ENCODE measurements at regions not wholly inside any gene's neighbourhood (a gene's known extent, or its start where the extent isn't known, plus 50 kb on each side); places are given as distances from the start of the nearest gene placed in this dataset.

DNA sequence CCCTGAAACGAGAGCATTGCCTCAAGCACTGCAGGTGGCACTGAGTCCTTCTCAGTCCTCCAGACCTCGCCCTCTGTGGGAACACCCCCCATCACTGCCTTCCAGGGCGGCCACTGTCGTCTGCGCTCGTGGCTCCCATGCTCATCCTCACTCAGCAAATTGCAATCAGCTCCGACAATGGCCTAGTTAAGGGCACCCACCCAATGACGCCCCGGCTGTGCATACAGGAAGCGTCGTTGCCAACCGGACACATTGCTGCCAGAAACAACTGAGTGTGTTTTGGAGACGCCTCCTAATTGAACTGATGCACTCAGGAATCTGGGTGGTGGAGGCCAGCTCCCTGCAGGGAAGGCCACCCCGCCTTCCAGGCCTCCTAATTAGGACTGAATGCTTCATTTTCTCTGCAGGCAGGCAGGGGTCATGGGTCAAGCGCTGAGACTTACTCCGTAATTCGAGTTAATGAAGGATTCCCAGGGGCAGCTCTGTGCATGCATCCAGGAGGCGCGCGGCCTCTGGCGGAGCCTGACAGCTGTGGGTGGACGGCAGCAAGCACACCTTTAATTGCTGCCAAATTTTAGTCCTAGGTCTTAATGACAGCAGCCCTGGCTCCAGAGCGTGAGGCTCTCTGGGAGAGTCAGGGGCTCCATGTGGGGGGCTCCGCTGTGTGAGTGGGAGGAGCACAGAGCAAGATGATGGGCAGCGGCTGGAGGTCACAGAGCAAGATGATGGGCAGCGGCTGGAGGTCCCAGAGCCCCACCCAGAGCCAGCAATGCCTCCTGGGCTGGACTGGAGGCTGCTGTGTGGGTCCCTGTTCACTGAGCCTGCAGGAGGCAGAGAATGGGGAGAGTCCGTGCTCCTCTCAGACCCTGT, 199.0 kb downstream of the BRD1 start:
- TF ChIP-seq, protein P1, sequence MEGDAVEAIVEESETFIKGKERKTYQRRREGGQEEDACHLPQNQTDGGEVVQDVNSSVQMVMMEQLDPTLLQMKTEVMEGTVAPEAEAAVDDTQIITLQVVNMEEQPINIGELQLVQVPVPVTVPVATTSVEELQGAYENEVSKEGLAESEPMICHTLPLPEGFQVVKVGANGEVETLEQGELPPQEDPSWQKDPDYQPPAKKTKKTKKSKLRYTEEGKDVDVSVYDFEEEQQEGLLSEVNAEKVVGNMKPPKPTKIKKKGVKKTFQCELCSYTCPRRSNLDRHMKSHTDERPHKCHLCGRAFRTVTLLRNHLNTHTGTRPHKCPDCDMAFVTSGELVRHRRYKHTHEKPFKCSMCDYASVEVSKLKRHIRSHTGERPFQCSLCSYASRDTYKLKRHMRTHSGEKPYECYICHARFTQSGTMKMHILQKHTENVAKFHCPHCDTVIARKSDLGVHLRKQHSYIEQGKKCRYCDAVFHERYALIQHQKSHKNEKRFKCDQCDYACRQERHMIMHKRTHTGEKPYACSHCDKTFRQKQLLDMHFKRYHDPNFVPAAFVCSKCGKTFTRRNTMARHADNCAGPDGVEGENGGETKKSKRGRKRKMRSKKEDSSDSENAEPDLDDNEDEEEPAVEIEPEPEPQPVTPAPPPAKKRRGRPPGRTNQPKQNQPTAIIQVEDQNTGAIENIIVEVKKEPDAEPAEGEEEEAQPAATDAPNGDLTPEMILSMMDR (IDR thresholded peaks at IDR 0.05), result no peak
- H3K27me3 Mint-ChIP-seq (ENCODE audit: insufficient read depth), result no peaks in the 10 kb centered on the region; the same call in 1 of the 2 replicates
- no peak overlapping the region for H3K27ac Mint-ChIP-seq
- H3K4me1 Mint-ChIP-seq (ENCODE audit: low read depth), result no peaks in the 10 kb centered on the region
- no peak overlapping the region for H3K4me3 Mint-ChIP-seq
- peaks cover 6% of the 10 kb centered on the region; the same call in 1 of the 2 replicates for H3K36me3 Mint-ChIP-seq (ENCODE audit: low read depth)
- DNase-seq, result no peak
- H3K9me3 Mint-ChIP-seq, result peaks cover 36% of the 10 kb centered on the region

DNA sequence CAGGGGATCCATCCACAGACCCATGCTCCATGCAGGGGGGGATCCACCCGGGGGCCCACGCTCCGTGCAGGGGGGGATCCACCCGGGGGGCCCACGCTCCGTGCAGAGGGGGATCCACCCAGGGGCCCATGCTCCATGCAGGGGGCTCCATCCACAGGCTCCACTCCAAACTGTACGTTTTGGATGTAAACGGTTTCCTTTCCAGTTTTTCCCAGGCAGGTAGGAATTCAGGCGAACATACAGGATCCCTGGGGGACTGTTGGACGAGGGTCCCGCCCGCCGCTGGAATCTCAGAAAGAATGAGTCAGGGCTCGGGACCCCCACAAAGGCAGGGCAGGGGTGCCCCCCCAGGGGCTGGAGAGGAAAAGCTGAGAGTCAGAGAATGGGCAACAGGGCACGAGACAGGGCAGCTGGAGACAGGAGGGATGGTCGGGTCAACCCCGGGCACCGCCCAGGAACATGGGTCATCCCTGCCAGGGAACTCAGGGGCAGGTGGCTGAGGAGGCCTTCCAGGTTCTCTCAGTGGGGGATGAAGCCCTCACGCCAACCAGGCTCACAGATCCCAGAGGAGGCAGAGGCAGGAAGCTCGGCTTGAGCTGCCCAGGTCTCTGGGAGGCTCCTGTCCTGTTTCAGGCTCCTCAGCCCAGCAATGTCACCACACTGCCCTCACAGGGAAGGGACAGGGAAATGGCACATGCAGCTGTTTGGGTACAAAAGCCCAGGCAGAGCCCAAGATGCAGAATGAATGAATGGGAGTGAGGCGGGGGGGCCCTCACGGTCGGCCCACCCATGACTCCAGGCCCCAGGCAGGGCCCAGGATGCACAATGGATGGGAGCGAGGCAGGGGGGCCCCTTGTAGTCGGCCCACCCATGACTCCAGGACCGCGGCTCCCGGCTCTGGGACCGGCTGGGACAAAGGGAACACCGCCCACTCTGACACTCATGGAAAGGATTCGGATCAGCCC, 200.2 kb downstream of the BRD1 start:
- Mint-ChIP-seq H3K4me1 (ENCODE audit: low read depth) (no peaks in the 10 kb centered on the region), H3K4me3 (no peak overlapping the region), H3K9me3 (peaks cover 36% of the 10 kb centered on the region), H3K36me3 (ENCODE audit: low read depth) (peaks cover 5% of the 10 kb centered on the region; the same call in 1 of the 2 replicates), H3K27me3 (ENCODE audit: insufficient read depth) (no peaks in the 10 kb centered on the region; the same call in 1 of the 2 replicates), H3K27ac (no peak overlapping the region)
- TF ChIP-seq, protein P1 (IDR thresholded peaks at IDR 0.05), result no peak
- DNase-seq, result no peak

DNA sequence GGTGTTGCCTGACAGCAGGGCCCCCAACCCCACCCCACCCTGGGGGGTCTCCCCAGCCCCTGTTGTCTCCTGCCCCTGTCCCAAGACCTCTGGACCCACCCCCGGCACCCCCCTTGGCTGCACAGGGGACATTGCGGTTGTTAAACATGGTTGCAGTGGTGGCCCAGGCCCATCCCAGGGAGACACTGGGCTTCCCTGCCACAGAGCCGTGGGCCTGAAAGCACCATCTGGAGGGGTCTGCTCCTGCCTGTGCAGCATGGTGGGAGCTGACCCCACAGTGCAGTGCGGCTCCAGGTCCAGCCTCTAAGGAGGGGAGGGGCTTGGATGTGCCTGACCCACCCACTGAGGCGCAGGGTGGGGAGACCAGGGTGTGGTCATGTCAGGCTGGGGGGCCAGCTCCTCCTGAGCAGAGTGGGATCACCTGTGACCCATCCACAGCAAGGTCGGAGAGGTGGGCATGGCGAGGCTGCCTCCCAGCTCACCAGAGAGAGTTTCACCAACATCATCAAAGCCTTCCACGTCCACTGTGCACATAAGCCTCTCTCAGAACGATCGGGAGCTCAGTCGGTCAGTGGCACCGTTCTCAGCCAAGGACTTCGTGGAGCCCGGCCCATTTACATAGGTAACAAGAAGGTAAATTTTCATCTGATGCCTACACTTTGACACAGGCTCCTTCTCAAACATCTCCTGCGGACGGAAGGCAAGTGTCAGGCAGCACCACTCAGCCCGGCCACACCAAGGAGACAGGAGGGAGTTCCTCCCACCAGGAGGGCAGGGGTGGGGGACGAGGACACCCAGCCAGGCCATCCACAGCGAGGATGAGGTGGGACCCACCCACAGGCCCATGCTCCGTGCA, 201.1 kb downstream of the BRD1 start:
- DNase-seq, result no peak
- TF ChIP-seq, protein P1 (IDR thresholded peaks at IDR 0.05), result no peak
- Mint-ChIP-seq H3K4me3 (no peak overlapping the region), H3K27me3 (ENCODE audit: insufficient read depth) (no peaks in the 10 kb centered on the region; the same call in 1 of the 2 replicates), H3K27ac (no peak overlapping the region), H3K4me1 (ENCODE audit: low read depth) (no peaks in the 10 kb centered on the region), H3K9me3 (peaks cover 36% of the 10 kb centered on the region), H3K36me3 (ENCODE audit: low read depth) (peaks cover 5% of the 10 kb centered on the region; the same call in 1 of the 2 replicates)

DNA sequence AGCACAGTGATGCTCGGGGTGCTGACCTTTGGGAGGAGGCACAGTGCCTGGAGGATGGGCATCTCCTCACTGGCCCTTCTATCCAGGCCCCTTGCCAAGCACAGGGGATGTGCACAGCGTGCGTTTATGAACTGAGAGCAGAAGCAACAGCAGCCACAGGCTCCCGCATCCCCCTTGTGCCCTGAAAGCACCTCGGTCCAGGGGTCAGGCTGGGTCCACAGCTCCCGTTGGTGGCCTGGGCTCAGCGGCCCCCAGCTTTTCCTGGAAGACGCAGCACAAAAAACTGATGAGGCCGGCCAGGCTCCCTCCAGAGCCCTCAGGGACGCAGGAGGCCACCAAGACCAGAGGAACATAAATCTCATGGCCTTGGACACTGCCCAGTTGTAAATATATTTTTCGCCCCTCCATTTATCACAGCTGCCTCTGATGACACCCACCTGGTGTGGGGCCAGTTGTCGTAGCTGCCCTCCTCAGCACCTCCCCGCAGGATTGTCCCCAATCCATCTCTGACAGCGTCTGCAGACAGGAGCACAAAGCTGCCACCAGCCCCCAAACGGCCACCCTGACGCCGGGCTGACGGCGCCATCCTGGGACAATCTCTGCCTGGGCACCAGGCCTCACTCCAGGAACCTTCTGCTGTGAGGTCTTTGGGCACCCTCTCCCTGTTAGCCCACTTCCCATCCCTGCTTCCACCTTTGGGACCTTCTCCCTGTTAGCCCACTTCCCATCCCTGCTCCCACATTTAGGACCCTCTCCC, 203.1 kb downstream of the BRD1 start:
- TF ChIP-seq, protein P1 (IDR thresholded peaks at IDR 0.05), result no peak
- H3K4me1 Mint-ChIP-seq (ENCODE audit: low read depth), result no peaks in the 10 kb centered on the region
- H3K9me3 Mint-ChIP-seq, result peaks cover 40% of the 10 kb centered on the region
- no peak for DNase-seq
- H3K27ac Mint-ChIP-seq, result no peak overlapping the region
- peaks cover 2% of the 10 kb centered on the region for H3K27me3 Mint-ChIP-seq (ENCODE audit: insufficient read depth)
- no peak overlapping the region for H3K4me3 Mint-ChIP-seq
- peaks cover 5% of the 10 kb centered on the region; the same call in 1 of the 2 replicates for H3K36me3 Mint-ChIP-seq (ENCODE audit: low read depth)
